Astrocyte (in vitro differentiated cells and primary cell): ENCODE measurements at regions not wholly inside any gene's neighbourhood (a gene's known extent, or its start where the extent isn't known, plus 50 kb on each side); places are given as distances from the start of the nearest gene placed in this dataset.

Experiments
- DNase-seq: peaks from one replicate; pipeline ENCODE4 v3.0.0-alpha.2; 2010; ENCODE audit warnings: low read depth
- FAIRE-seq: peaks from 2 replicates; lab custom pipeline; 2011; peaks lifted over from hg19 to GRCh38; lab: Jason Lieb, UNC
- H2AFZ ChIP-seq: 2 replicates; pipeline ENCODE4 v1.6.0; 2012; ENCODE audit warnings: low read depth, low read length, inconsistent platforms
- H3K27ac ChIP-seq: 2 replicates; pipeline ENCODE4 v1.5.1; 2011; ENCODE audit warnings: low read depth, low read length, inconsistent platforms
- H3K27me3 ChIP-seq: 2 replicates; pipeline ENCODE4 v1.6.0; 2011; ENCODE audit warnings: low read length, inconsistent platforms; ENCODE audit not compliant: insufficient read depth
- H3K36me3 ChIP-seq: 2 replicates; pipeline ENCODE4 v1.5.1; 2011; ENCODE audit warnings: low read length, inconsistent platforms; ENCODE audit not compliant: insufficient read depth
- H3K4me1 ChIP-seq: 2 replicates; pipeline ENCODE4 v1.5.1; 2011; ENCODE audit warnings: low read length, inconsistent platforms; ENCODE audit not compliant: insufficient read depth
- H3K4me2 ChIP-seq: 2 replicates; pipeline ENCODE4 v1.6.0; 2012; ENCODE audit warnings: low read length, inconsistent platforms
- H3K4me3 ChIP-seq: 2 replicates; pipeline ENCODE4 v1.5.1; 2011; ENCODE audit warnings: low read depth, mild to moderate bottlenecking, low read length, inconsistent platforms; ENCODE audit not compliant: insufficient read depth
- H3K79me2 ChIP-seq: 2 replicates; pipeline ENCODE4 v1.6.0; 2012; ENCODE audit warnings: mild to moderate bottlenecking, low read length, inconsistent platforms; ENCODE audit not compliant: insufficient read depth
- H3K9ac ChIP-seq: 2 replicates; pipeline ENCODE4 v1.6.0; 2012; ENCODE audit warnings: mild to moderate bottlenecking, low read length, inconsistent platforms
- H3K9me3 ChIP-seq: 2 replicates; pipeline ENCODE4 v1.5.1; 2012; ENCODE audit warnings: low read depth, mild to moderate bottlenecking, low read length, inconsistent platforms; ENCODE audit not compliant: insufficient read depth
- H4K20me1 ChIP-seq: 2 replicates; pipeline ENCODE4 v1.6.0; 2012; ENCODE audit warnings: low read length, inconsistent platforms; ENCODE audit not compliant: insufficient read depth
- H3K27ac Mint-ChIP-seq: one replicate; pipeline ENCODE4 v1.8.0; 2021; ENCODE audit warnings: mild to moderate bottlenecking, mixed read lengths; ENCODE audit not compliant: unreplicated experiment
- H3K27me3 Mint-ChIP-seq: one replicate; pipeline ENCODE4 v1.8.0; 2021; ENCODE audit warnings: low read depth, mixed read lengths; ENCODE audit not compliant: unreplicated experiment
- H3K36me3 Mint-ChIP-seq: one replicate; pipeline ENCODE4 v1.8.0; 2021; ENCODE audit warnings: low read depth, mixed read lengths; ENCODE audit not compliant: unreplicated experiment
- H3K4me1 Mint-ChIP-seq: one replicate; pipeline ENCODE4 v1.8.0; 2021; ENCODE audit warnings: low read depth, mixed read lengths; ENCODE audit not compliant: unreplicated experiment
- H3K4me3 Mint-ChIP-seq: one replicate; pipeline ENCODE4 v1.8.0; 2021; ENCODE audit warnings: mild to moderate bottlenecking, moderate library complexity, mixed read lengths; ENCODE audit not compliant: unreplicated experiment
- H3K9me3 Mint-ChIP-seq: one replicate; pipeline ENCODE4 v1.8.0; 2021; ENCODE audit warnings: mild to moderate bottlenecking, mixed read lengths; ENCODE audit not compliant: unreplicated experiment
- CTCF ChIP-seq: IDR thresholded peaks from 2 replicates; pipeline ENCODE4 v1.5.1; 2011; ENCODE audit warnings: low read depth, mild to moderate bottlenecking, inconsistent platforms, low read length, moderate library complexity; ENCODE audit not compliant: insufficient read depth
- EZH2 ChIP-seq: IDR thresholded peaks from 2 replicates; pipeline ENCODE4 v1.6.1; 2012; ENCODE audit warnings: mild to moderate bottlenecking, low read length, inconsistent platforms; ENCODE audit not compliant: insufficient read depth

DNA sequence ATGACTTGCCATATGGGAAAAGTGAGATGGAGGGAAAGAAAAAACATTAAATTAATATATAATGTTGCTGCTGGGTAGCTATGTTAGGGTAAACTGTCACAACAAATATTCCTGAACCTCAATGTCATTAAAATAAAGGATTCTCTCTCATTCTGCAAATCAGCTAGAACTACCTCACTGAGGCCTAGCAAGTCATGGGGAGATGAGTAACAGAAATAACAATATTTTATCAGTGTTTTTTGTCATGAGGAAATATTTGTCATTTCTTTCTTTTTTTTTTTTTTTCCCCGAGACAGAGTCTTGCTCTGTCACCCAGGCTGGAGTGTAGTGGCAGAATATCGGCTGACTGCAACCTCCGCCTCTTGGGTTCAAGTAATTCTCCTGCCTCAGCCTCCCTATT lies 1282.3 kb upstream of the NRXN1 start:
- no peak overlapping the region for H2AFZ ChIP-seq

DNA sequence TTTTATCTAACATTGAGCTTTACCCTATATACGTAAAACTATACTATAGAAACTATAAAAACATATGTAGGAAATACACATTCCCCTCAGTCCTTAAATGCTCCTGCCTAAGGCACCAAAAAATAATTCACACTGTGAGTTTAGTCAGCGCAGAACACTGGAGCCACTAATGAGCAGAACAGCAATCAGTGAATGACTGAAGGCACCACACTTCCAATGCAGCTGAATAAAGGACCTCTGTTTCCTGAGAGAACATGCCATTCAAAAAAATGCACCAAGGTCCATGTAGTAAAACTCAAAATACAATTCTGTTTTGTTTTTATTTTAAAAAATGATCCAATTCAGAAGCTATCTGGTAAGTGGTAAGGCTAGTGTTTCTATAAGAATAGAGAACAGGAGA lies 1280.6 kb upstream of the NRXN1 start:
- Mint-ChIP-seq H3K9me3 (no peaks in the 10 kb centered on the region), H3K4me3 (no peak overlapping the region), H3K4me1 (no peaks in the 10 kb centered on the region), H3K36me3 (no peaks in the 10 kb centered on the region), H3K27ac (no peak overlapping the region), H3K27me3 (no peaks in the 10 kb centered on the region)
- no peak for DNase-seq
- Histone ChIP-seq H3K36me3 (no peaks in the 10 kb centered on the region), H3K27ac (no peak overlapping the region), H2AFZ (no peak overlapping the region), H4K20me1 (no peaks in the 10 kb centered on the region), H3K9me3 (no peaks in the 10 kb centered on the region), H3K9ac (no peak overlapping the region), H3K4me3 (no peak overlapping the region), H3K4me1 (no peaks in the 10 kb centered on the region), H3K4me2 (no peak overlapping the region), H3K79me2 (no peaks in the 10 kb centered on the region), H3K27me3 (no peaks in the 10 kb centered on the region)
- no peak for TF ChIP-seq EZH2
- TF ChIP-seq CTCF = no peak
- no peak for FAIRE-seq

More for the DNA sequence above, 1282.3 kb upstream of the NRXN1 start:
- H3K4me1 ChIP-seq = no peaks in the 10 kb centered on the region
- H4K20me1 ChIP-seq = no peaks in the 10 kb centered on the region
- H3K27me3 ChIP-seq = no peaks in the 10 kb centered on the region
- H3K4me1 Mint-ChIP-seq = no peaks in the 10 kb centered on the region
- no peak overlapping the region for H3K4me3 ChIP-seq
- H3K4me2 ChIP-seq = no peak overlapping the region
- no peak overlapping the region for H3K9ac ChIP-seq
- no peaks in the 10 kb centered on the region for H3K36me3 ChIP-seq
- no peaks in the 10 kb centered on the region for H3K79me2 ChIP-seq
- DNase-seq = no peak
- H3K27me3 Mint-ChIP-seq = no peaks in the 10 kb centered on the region
- H3K4me3 Mint-ChIP-seq = no peak overlapping the region
- no peak for TF ChIP-seq EZH2
- no peak for TF ChIP-seq CTCF
- no peak overlapping the region for H3K27ac Mint-ChIP-seq
- H3K36me3 Mint-ChIP-seq = no peaks in the 10 kb centered on the region
- FAIRE-seq = no peak
- no peaks in the 10 kb centered on the region for H3K9me3 Mint-ChIP-seq
- no peaks in the 10 kb centered on the region for H3K9me3 ChIP-seq
- H3K27ac ChIP-seq = no peak overlapping the region

- no peaks in the 10 kb centered on the region for H3K9me3 Mint-ChIP-seq
- H4K20me1 ChIP-seq = no peaks in the 10 kb centered on the region
- H3K4me1 Mint-ChIP-seq = no peaks in the 10 kb centered on the region
- H3K9ac ChIP-seq = no peak overlapping the region
- H3K4me1 ChIP-seq = no peaks in the 10 kb centered on the region
- no peak overlapping the region for H3K4me3 ChIP-seq
- TF ChIP-seq EZH2 = no peak
- TF ChIP-seq CTCF = no peak
- DNase-seq (no peak), FAIRE-seq (no peak)
- no peak overlapping the region for H2AFZ ChIP-seq
- H3K36me3 ChIP-seq = no peaks in the 10 kb centered on the region
- no peaks in the 10 kb centered on the region for H3K36me3 Mint-ChIP-seq
- H3K4me3 Mint-ChIP-seq = no peak overlapping the region
- no peaks in the 10 kb centered on the region for H3K79me2 ChIP-seq
- H3K27me3 ChIP-seq = no peaks in the 10 kb centered on the region
- H3K27ac Mint-ChIP-seq = no peak overlapping the region
- H3K4me2 ChIP-seq = no peak overlapping the region
- no peaks in the 10 kb centered on the region for H3K9me3 ChIP-seq
- H3K27ac ChIP-seq = no peak overlapping the region
- H3K27me3 Mint-ChIP-seq = no peaks in the 10 kb centered on the region
Measured at GRCh38 chr2:52311862-52312261, 1279.9 kb upstream of the NRXN1 start.
